OCI-LY7 (cell line): ENCODE measurements at regions not wholly inside any gene's neighbourhood (a gene's known extent, or its start where the extent isn't known, plus 50 kb on each side); places are given as distances from the start of the nearest gene placed in this dataset.

Source experiments
- CTCF ChIP-seq: fragments of 200-600 bp; sonication (generic); conservative IDR thresholded peaks from 2 replicates; pipeline ENCODE4 v1.5.1; 2014; ENCODE audit warnings: mild to moderate bottlenecking, antibody characterized with exemption, low read length, moderate library complexity, mixed read lengths
- EZH2phosphoT487 ChIP-seq: fragments of 200-600 bp; sonication (generic); IDR thresholded peaks from 2 replicates; pipeline ENCODE4 v1.6.1; 2018; ENCODE audit warnings: low read depth, borderline replicate concordance, mild to moderate bottlenecking, mixed run types, antibody characterized with exemption, low read length, moderate library complexity, mixed read lengths

- TF ChIP-seq CTCF = no peak
- TF ChIP-seq EZH2phosphoT487 = no peak
Observed at GRCh38 chr12:18828483-18828882, 90.6 kb downstream of the CAPZA3 start.
